GM21390 (cell line): ENCODE measurements at regions not wholly inside any gene's neighbourhood (a gene's known extent, or its start where the extent isn't known, plus 50 kb on each side); places are given as distances from the start of the nearest gene placed in this dataset.
"Not testable (repeated sequence)": the region's sequence is repeated elsewhere in the genome, so short reads cannot be mapped to it uniquely, and the experiment has no call there.

Experiments used
- ATAC-seq: cut with Tn5 transposase; IDR thresholded peaks from one replicate; pipeline ENCODE4 v1.9.1; 2021; ENCODE audit not compliant: unreplicated experiment

DNA sequence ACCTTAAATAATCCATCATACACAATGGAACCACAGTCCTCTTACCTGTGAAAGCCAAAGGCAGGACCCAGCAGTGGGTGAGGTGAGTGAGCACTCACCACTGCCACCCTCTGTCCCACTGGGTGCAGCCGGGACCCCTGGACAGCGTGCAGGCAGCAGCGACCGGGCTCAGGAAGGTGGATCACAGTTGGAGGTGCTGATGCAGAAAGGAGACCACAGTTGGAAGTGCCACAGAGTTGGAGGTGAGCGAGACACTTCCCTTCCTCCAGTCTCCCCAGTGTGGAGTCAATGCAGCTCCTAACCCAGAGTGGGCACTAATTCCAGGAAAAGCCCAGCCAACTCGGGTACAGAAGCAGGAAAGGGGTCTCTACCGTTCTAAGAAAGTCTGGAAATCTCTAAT, 323.0 kb downstream of the KLF13 start:
- ATAC-seq = not testable (repeated sequence)

- ATAC-seq = peak; percentile 48
Measured at GRCh38 chr15:31650055-31650701, 323.5 kb downstream of the KLF13 start.

GRCh38 chr15:31656915-31657314, 330.3 kb downstream of the KLF13 start:
- not testable (repeated sequence) for ATAC-seq

DNA sequence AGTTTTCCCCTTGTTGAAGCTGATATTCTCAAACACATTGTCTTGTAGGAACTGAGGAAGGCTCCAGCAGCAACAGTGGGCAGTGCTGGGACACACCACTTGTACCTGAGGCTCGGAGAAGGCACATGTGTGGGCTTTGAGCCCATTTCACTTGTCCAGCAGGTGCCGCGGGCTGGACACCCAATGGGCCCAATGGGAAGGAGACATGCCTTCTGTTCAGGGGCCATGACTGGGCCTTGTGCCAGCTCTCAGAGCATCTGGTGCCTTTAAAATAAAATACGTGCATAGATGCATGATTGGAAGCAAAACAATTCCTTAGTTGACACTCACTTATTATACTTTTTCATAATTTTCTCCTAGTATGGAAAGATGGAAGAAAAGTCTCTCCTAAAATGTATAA, 334.2 kb downstream of the KLF13 start:
- ATAC-seq = no peak

DNA sequence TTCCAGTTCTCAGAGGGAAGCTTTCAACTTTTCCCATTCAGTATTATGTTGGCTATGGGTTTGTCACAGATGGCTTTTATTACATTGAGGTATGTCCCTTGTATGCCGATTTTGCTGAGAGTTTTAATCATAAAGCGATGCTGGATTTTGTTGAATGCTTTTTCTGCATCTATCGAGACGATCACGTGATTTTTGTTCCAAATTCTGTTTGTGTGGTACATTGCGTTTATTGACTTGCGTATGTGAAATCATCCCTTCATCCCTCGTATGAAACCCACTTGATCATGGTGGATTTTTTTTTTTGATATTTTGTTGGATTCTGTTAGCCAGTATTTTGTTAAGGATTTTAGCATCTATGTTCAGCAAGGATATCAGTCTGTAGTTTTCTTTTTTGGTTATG, 339.1 kb downstream of the KLF13 start:
- ATAC-seq = not testable (repeated sequence)

DNA sequence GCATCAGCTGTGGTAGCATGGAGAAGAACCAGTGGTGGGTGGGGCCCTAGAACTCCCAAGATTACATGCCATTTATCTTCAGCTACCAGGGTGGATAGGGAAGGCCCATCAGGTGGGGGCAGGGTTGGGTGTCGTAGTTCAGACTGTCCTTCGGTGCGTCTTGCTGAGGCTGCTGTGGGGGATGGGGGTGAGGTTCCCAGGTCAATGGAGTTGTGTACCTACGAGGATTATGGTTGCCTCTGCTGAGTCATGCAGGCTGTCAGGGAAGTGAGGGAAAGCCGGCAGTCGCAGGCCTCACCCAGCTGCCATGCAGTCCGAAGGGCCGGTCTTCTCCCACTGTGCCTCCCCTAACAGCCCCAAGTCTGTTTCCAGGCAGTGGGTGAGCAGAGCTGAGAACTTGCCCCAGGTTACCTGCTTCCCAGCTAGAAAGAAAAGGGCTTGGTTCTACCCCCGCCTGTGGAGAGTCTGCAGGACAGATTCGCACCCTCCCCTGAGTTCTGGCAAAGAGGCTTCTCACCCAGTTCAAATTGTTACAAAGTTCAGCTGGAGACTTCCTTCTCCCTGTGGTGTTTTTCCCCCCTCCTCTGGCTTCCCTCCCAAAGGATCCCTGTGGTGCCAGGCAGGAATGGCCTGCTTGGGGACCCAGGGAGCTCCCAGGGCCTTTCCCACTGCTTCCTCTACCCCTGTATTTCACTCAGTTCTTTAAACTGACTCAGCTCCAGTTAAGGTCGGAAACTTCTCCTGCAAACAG, 342.7 kb downstream of the KLF13 start:
- ATAC-seq = not testable (repeated sequence)

- not testable (repeated sequence) for ATAC-seq
Measured at GRCh38 chr15:31673263-31673662, 346.6 kb downstream of the KLF13 start.

- not testable (repeated sequence) for ATAC-seq
Measured at GRCh38 chr15:31681529-31682259, 348.6 kb upstream of the CHRNA7 start.

- ATAC-seq = not testable (repeated sequence)
Measured at GRCh38 chr15:31687088-31687487, 343.2 kb upstream of the CHRNA7 start.

DNA sequence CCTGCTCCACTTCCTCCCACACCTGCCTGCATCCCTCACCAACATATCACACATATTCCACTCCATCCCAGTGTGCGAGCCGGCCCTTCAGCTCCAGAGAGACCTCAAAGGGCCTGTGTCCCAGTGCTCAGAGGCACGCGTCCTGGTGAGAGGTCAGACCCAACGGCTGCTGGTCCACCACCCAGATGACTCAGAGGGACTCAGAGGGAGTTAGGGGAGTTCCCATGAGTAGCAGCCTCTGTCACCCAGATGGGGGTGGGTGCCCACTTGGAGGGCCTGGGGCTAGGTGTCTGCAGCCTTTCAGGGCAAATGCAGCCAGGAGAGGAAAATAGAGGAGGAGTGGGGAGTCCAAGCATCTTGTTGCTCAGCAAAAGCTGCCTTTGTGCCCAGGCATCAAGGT, 333.8 kb upstream of the CHRNA7 start:
- not testable (repeated sequence) for ATAC-seq

DNA sequence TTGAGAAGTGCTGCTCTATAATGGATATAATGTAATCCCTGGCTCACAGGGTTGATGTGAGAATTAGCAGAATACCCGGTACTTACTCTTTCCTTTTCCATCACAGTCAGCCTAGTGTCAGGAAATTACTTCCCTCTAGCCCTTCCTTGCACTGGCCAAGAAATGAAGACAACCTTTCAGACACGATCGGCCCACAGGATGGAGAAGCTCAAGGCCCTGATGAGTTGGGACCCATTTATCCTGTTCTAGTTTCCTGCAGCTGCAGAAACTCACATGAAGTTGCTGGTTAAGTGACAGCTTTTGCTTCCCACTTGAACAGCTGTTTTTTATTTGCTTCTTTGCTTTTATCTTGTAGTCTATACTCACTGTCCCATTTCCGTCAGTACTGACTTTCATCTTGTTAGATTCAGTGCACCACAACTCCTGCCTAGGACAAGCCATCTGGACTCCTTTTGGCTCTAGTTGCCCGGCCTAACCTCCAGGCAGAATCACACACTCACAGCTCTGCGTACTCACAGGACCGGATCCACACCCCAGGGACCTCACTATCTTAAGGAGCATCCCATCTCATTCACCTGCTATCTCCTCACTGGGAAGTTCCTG, 325.1 kb upstream of the CHRNA7 start:
- not testable (repeated sequence) for ATAC-seq

DNA sequence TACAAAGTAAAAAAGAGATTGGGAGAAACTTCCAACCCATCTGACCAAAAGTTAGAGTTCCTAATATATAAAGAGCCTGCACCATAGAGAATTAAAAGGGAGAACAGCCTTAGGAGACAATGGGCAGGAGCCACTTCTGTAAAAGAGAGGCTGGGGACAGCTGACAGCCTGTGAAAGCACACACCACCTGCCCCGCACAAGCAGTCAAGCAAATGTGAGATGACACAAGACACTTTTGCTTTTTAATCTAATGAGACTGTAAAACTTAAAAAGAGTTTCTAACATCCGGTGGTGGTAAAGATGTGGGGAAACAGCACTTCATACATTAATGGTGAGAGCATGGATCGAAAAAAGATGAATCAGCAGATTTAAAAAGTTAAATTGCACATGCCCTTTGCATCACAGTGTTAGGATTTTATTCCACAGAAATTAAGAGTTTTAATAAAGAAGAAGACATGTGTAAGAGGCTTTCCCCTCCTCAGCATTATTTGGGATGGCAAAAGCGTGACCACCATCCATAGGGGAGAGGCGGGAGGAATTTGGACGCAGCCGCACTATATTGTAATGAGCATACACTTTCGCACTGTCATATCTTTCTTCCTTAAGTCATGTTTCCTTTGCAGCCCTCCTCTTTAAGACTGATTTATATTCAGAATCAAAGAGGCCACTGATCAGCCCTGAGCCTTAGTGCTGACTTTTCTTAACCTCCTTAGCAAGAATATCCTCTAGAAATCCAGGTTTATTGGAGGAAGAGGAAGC, 322.2 kb upstream of the CHRNA7 start:
- peak; percentile 64 for ATAC-seq

GRCh38 chr15:31708703-31709327, 321.5 kb upstream of the CHRNA7 start:
- peak; percentile 68 for ATAC-seq

GRCh38 chr15:31709479-31709878, 320.8 kb upstream of the CHRNA7 start:
- not testable (repeated sequence) for ATAC-seq

- ATAC-seq = not testable (repeated sequence)
Measured at GRCh38 chr15:31710806-31711205, 319.5 kb upstream of the CHRNA7 start.

DNA sequence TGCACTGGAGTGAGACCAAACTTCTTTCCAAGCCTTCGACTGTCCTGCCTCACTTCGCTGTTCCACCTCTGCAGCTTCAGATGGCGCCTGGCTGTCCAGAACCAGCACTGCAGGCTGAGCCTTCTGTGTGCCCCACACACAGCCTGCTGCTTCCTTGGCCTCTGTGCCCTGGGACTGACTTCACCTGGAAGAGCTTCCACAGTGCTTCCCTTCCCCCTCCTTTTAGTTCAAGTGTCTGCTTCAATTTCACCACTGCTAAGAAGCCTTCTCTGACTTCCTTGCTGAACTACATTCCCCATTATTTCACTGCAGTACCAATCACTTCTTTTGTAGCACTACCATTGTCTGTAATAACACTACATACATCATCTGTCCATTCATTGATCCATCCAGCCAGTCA, 315.1 kb upstream of the CHRNA7 start:
- ATAC-seq = not testable (repeated sequence)

- ATAC-seq = not testable (repeated sequence)
Measured at GRCh38 chr15:31718625-31719024, 311.7 kb upstream of the CHRNA7 start.

DNA sequence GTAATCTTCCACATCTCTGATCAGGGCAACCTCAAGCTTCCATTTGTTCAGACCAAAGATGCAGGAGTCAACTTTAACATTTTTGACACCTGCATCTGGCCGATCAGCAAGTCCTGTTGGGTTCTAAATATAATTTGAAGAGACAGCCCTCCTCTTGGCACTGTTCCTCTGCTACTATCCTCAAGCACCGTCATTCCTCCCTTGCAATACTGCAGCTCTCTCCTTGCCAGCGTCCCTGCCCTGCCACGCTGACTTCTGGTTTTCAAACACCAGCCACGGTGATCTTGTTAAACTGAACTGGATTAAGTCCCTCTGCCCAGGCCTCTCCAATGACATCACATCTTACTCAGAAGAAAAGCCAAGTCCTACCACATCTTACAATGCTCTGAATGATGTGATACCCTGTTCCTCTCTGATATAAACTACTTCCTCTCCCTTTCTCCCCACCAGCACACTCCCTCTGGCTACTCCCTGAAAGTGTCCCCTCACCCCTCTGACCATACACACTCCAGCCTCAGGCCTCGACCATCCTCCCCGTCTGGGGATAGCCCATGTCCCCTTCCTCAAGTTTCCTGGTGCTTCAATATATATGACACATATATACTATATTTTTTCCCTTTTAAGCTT, 310.8 kb upstream of the CHRNA7 start:
- ATAC-seq = not testable (repeated sequence)

DNA sequence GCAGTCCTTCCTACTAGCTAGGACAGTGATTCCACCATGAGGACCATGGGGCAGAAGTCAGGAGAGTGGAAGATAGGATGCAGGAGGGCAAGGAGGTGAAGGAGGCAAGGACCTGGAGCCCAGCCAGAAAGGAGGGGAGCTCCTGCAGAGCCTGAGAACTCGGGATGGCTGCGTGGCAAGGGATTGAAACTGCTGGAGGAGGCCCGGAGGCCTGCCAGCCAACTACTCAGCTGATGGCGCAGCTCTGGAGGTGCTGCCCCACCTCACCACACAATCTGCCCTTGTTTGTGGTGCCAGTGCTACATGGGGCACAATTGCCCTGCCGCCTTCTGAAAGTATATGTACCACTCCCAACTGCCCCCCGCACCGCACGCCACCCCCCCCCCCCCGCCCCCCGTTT, 307.3 kb upstream of the CHRNA7 start:
- ATAC-seq = not testable (repeated sequence)

GRCh38 chr15:31724903-31725302, 305.4 kb upstream of the CHRNA7 start:
- not testable (repeated sequence) for ATAC-seq
